Muscle layer of duodenum (tissue), 2 donors: ENCODE measurements at regions not wholly inside any gene's neighbourhood (a gene's known extent, or its start where the extent isn't known, plus 50 kb on each side); places are given as distances from the start of the nearest gene placed in this dataset.

Experiments used
- H3K27ac ChIP-seq: one replicate; pipeline ENCODE4 v1.7.0; 2013; ENCODE audit warnings: mild to moderate bottlenecking, low read length
- H3K27me3 ChIP-seq: one replicate; pipeline ENCODE4 v1.7.0; 2013; ENCODE audit warnings: low read depth, mild to moderate bottlenecking, control low read depth, low read length
- H3K36me3 ChIP-seq, 2 donors: one replicate each; pipeline ENCODE4 v1.7.0; 2013; ENCODE audit warnings: low read length in 2 of 2, control low read depth in 1 of 2, mild to moderate bottlenecking in 1 of 2; ENCODE audit not compliant: insufficient read depth in 2 of 2, control insufficient read depth in 1 of 2
- H3K4me1 ChIP-seq, 2 donors: one replicate each; pipeline ENCODE4 v1.7.0; 2013; ENCODE audit warnings: low read length in 2 of 2, mild to moderate bottlenecking in 2 of 2, control low read depth in 1 of 2, moderate library complexity in 1 of 2; ENCODE audit not compliant: insufficient read depth in 2 of 2, control insufficient read depth in 1 of 2
- H3K4me3 ChIP-seq, 2 donors: one replicate each; pipeline ENCODE4 v1.7.0; 2013; ENCODE audit warnings: low read length in 2 of 2, low read depth in 1 of 2, mild to moderate bottlenecking in 1 of 2
- H3K9me3 ChIP-seq, 2 donors: one replicate each; pipeline ENCODE4 v1.7.0; 2013; ENCODE audit warnings: low read length in 2 of 2, control low read depth in 1 of 2, mild to moderate bottlenecking in 1 of 2; ENCODE audit not compliant: control insufficient read depth in 1 of 2
- donor health status: healthy.

GRCh38 chr10:128588402-128588801, 462.2 kb upstream of the MKI67 start:
- H3K27ac ChIP-seq: no peak overlapping the region
- no peaks in the 10 kb centered on the region for H3K27me3 ChIP-seq
- H3K4me3 ChIP-seq: no peak overlapping the region
- H3K4me1 ChIP-seq: no peaks in the 10 kb centered on the region
- no peaks in the 10 kb centered on the region for H3K9me3 ChIP-seq
- no peaks in the 10 kb centered on the region for H3K36me3 ChIP-seq

GRCh38 chr10:128594688-128595087, 468.5 kb upstream of the MKI67 start:
- Histone ChIP-seq H3K27ac (no peak overlapping the region), H3K4me1 (no peaks in the 10 kb centered on the region), H3K27me3 (no peaks in the 10 kb centered on the region), H3K36me3 (no peaks in the 10 kb centered on the region), H3K4me3 (no peak overlapping the region), H3K9me3 (no peaks in the 10 kb centered on the region)

DNA sequence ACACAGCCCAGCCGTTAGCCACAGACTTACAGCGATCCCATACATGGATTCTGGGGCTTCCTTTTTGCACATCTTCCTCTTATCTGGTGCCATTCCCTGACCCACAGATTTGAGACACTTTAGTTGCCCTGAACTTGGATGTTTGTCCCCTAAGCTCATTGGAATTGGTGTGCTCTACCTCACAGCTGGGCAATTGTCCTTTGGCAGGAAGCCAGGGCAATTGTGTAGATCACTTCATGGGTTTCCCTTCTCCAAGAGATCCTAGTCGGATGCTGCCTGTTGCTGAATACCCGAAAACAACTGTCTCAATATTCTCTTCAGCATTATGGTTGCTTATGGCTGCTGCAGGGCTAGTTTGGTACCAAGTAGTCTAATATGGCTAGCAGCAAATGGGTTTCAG, 470.7 kb upstream of the MKI67 start:
- no peaks in the 10 kb centered on the region for H3K36me3 ChIP-seq
- H3K4me3 ChIP-seq: no peak overlapping the region
- no peaks in the 10 kb centered on the region for H3K9me3 ChIP-seq
- no peaks in the 10 kb centered on the region for H3K4me1 ChIP-seq
- no peak overlapping the region for H3K27ac ChIP-seq
- H3K27me3 ChIP-seq: no peaks in the 10 kb centered on the region

- Histone ChIP-seq H3K9me3 (no peaks in the 10 kb centered on the region), H3K36me3 (no peaks in the 10 kb centered on the region), H3K27me3 (no peaks in the 10 kb centered on the region), H3K27ac (no peak overlapping the region), H3K4me1 (no peaks in the 10 kb centered on the region), H3K4me3 (no peak overlapping the region)
Measured at GRCh38 chr10:128599030-128599429, 472.8 kb upstream of the MKI67 start.

GRCh38 chr10:128599538-128599937, 473.3 kb upstream of the MKI67 start:
- no peaks in the 10 kb centered on the region for H3K4me1 ChIP-seq
- H3K36me3 ChIP-seq: no peaks in the 10 kb centered on the region
- no peaks in the 10 kb centered on the region for H3K27me3 ChIP-seq
- no peak overlapping the region for H3K27ac ChIP-seq
- H3K4me3 ChIP-seq: no peak overlapping the region
- no peaks in the 10 kb centered on the region for H3K9me3 ChIP-seq

- Histone ChIP-seq H3K36me3 (no peaks in the 10 kb centered on the region), H3K4me1 (no peaks in the 10 kb centered on the region), H3K9me3 (no peaks in the 10 kb centered on the region), H3K27me3 (no peaks in the 10 kb centered on the region), H3K27ac (no peak overlapping the region), H3K4me3 (no peak overlapping the region)
Measured at GRCh38 chr10:128602183-128602582, 476.0 kb upstream of the MKI67 start.

DNA sequence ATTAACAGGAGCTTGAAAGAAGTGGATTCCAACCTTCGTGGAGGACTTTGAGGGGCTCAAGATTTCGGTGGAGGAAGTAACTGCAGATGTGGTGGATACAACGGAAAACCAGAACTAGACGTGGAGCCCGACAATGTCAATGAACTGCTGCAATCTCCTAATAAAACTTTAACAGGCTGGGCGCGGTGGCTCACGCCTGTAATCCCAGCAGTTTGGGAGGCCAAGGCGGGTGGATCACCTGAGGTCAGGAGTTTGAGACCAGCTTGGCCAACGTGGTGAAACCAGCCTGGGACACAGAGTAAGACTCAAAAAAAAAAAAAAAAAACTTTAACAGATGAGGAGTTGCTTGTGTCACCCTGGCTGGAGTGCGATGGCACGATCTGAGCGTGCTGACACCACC, 477.8 kb upstream of the MKI67 start:
- no peaks in the 10 kb centered on the region for H3K36me3 ChIP-seq
- H3K9me3 ChIP-seq: no peaks in the 10 kb centered on the region
- H3K4me1 ChIP-seq: no peaks in the 10 kb centered on the region
- H3K4me3 ChIP-seq: no peak overlapping the region
- H3K27me3 ChIP-seq: no peaks in the 10 kb centered on the region
- H3K27ac ChIP-seq: no peak overlapping the region

DNA sequence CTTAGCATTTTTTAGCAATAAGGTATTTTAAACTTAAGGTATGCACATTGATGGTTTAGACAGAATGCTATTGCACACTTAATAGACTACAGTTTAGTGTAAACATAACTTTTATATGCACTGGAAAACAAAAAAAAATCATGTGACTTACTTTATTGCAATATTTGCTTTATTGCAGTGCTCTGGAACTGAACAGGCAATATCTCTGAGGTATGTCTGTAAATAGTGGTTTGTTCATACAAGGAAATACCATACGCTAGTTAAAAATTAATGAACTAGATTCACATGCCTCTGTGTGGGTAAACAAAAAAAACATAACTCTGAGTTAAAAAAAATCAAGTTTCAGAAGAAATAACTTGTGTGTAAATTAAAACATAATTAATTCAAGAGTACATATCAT, 479.0 kb upstream of the MKI67 start:
- Histone ChIP-seq H3K27ac (no peak overlapping the region), H3K9me3 (no peaks in the 10 kb centered on the region), H3K27me3 (no peaks in the 10 kb centered on the region), H3K4me1 (no peaks in the 10 kb centered on the region), H3K4me3 (no peak overlapping the region), H3K36me3 (no peaks in the 10 kb centered on the region)

DNA sequence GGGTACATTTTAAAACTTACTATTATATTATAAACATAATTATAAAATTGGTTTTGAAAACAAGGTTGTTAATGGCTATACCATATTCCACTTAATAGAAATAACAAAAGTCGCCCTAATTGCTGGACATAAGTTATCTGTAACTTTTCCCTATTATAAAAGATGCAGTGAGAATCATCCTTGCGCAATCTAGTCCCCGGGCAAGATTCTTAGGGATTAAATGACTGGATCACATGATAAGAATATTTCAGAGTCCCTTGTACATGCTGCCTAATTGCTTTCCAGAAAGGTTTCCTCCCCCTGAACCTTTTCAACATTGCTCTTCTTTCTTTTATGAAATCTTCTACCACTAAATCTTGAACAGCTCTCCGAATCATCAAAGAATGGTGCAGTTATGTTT, 479.8 kb upstream of the MKI67 start:
- Histone ChIP-seq H3K4me1 (no peaks in the 10 kb centered on the region), H3K36me3 (no peaks in the 10 kb centered on the region), H3K4me3 (no peak overlapping the region), H3K9me3 (no peaks in the 10 kb centered on the region), H3K27me3 (no peaks in the 10 kb centered on the region), H3K27ac (no peak overlapping the region)

DNA sequence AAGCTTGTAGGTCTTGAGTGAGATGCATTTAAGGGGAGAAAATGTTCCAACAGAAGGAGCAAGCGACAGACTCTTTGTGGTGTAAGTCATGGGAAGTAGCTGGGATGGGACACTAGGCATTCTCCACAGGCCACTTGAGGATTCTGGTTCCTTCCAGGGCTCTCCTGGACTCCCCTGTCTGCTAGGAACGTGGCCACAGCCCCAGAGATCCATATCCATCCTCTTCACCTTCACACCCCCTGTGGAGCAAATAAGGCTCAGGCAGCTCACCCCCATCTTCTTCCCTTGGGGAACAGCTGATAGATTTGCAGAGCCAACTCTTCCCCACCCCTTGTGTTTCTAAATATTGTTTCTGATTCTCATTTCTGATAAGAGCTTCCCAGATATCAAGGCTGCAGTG, 482.6 kb upstream of the MKI67 start:
- H3K4me3 ChIP-seq: no peak overlapping the region
- no peaks in the 10 kb centered on the region for H3K4me1 ChIP-seq
- H3K27me3 ChIP-seq: no peaks in the 10 kb centered on the region
- H3K36me3 ChIP-seq: no peaks in the 10 kb centered on the region
- no peak overlapping the region for H3K27ac ChIP-seq
- no peaks in the 10 kb centered on the region for H3K9me3 ChIP-seq

- Histone ChIP-seq H3K27me3 (no peaks in the 10 kb centered on the region), H3K27ac (no peak overlapping the region), H3K36me3 (no peaks in the 10 kb centered on the region), H3K9me3 (no peaks in the 10 kb centered on the region), H3K4me3 (no peak overlapping the region), H3K4me1 (no peaks in the 10 kb centered on the region)
Measured at GRCh38 chr10:128609460-128609859, 483.2 kb upstream of the MKI67 start.

GRCh38 chr10:128610113-128610512, 483.9 kb upstream of the MKI67 start:
- Histone ChIP-seq H3K4me1 (no peaks in the 10 kb centered on the region), H3K9me3 (no peaks in the 10 kb centered on the region), H3K4me3 (no peak overlapping the region), H3K36me3 (no peaks in the 10 kb centered on the region), H3K27ac (no peak overlapping the region), H3K27me3 (no peaks in the 10 kb centered on the region)
